ENCODE measurements at regions not wholly inside any gene's neighbourhood (a gene's known extent, or its start where the extent isn't known, plus 50 kb on each side); places are given as distances from the start of the nearest gene placed in this dataset.

GRCh38 chr3:4053975-4054374 is 249.2 kb upstream of the SETMAR start:
- DNase-seq (ENCODE audit: low read depth): no peak
- no peak for TF ChIP-seq CTCF (IDR thresholded peaks at IDR 0.05; ENCODE audit: insufficient read depth, low read depth, low read length, missing control alignments)
- no peak overlapping the region for H3K4me3 ChIP-seq (ENCODE audit: low read depth, low read length)

- DNase-seq (ENCODE audit: low read depth): no peak
- no peak for TF ChIP-seq CTCF (IDR thresholded peaks at IDR 0.05; ENCODE audit: insufficient read depth, low read depth, low read length, missing control alignments)
- no peak overlapping the region for H3K4me3 ChIP-seq (ENCODE audit: low read depth, low read length)
These were observed 243.1 kb upstream of the SETMAR start for GRCh38 chr3:4060064-4060463.

GRCh38 chr3:4060603-4061002 is 242.6 kb upstream of the SETMAR start:
- no peak for TF ChIP-seq CTCF (IDR thresholded peaks at IDR 0.05; ENCODE audit: insufficient read depth, low read depth, low read length, missing control alignments)
- DNase-seq (ENCODE audit: low read depth): no peak
- H3K4me3 ChIP-seq (ENCODE audit: low read depth, low read length): no peak overlapping the region

GRCh38 chr3:4061195-4061594 is 242.0 kb upstream of the SETMAR start:
- no peak for DNase-seq (ENCODE audit: low read depth)
- H3K4me3 ChIP-seq (ENCODE audit: low read depth, low read length): no peak overlapping the region
- TF ChIP-seq CTCF (IDR thresholded peaks at IDR 0.05; ENCODE audit: insufficient read depth, low read depth, low read length, missing control alignments): no peak

GRCh38 chr3:4061783-4062360 is 241.3 kb upstream of the SETMAR start:
- no peak for DNase-seq (ENCODE audit: low read depth)
- no peak overlapping the region for H3K4me3 ChIP-seq (ENCODE audit: low read depth, low read length)
- no peak for TF ChIP-seq CTCF (IDR thresholded peaks at IDR 0.05; ENCODE audit: insufficient read depth, low read depth, low read length, missing control alignments)

- H3K4me3 ChIP-seq (ENCODE audit: low read depth, low read length): no peak overlapping the region
- no peak for DNase-seq (ENCODE audit: low read depth)
- no peak for TF ChIP-seq CTCF (IDR thresholded peaks at IDR 0.05; ENCODE audit: insufficient read depth, low read depth, low read length, missing control alignments)
These were observed 240.5 kb upstream of the SETMAR start for GRCh38 chr3:4062621-4063020.

- DNase-seq (ENCODE audit: low read depth): no peak
- no peak overlapping the region for H3K4me3 ChIP-seq (ENCODE audit: low read depth, low read length)
- no peak for TF ChIP-seq CTCF (IDR thresholded peaks at IDR 0.05; ENCODE audit: insufficient read depth, low read depth, low read length, missing control alignments)
These were observed 239.1 kb upstream of the SETMAR start for GRCh38 chr3:4063916-4064574.

Measured in GM12865 (cell line).